T-cell (primary cell): ENCODE measurements at regions not wholly inside any gene's neighbourhood (a gene's known extent, or its start where the extent isn't known, plus 50 kb on each side); places are given as distances from the start of the nearest gene placed in this dataset.

Source experiments
- ATAC-seq, 4 experiments: fragments of 200-7000 bp in 3 of 4; fragments of 150-1000 bp in 1 of 4; cut with Tn5 transposase; replicated peaks in 1 of 4; 1 replicate in 3 of 4; 2 replicates in 1 of 4; pipeline ENCODE4 v1.10.0; 2021; ENCODE audit warnings: moderate library complexity in 3 of 4, mild to moderate bottlenecking in 2 of 4, moderate number of reproducible peaks in 1 of 4
- CTCF ChIA-PET, 2 donors: fragments of 300-600 bp; sonication (Branson Sonifier 250); formaldehyde crosslinking; loops; one replicate each; lab custom pipeline; 2022; ENCODE audit warnings: antibody characterized with exemption in 2 of 2; lab: Charles Lee
- POLR2A ChIA-PET, 2 donors: fragments of 300-600 bp; sonication (Branson Sonifier 250); formaldehyde crosslinking; loops; one replicate each; lab custom pipeline; 2022; ENCODE audit warnings: antibody characterized with exemption in 2 of 2; lab: Charles Lee
- DNase-seq, 35 experiments: peaks; one replicate each; pipeline versions ENCODE4 v3.0.0 to v3.0.0-alpha.2; 2013 to 2023
- H3K27ac ChIP-seq: one replicate; pipeline ENCODE4 v1.5.1; 2013; ENCODE audit warnings: low read length
- H3K27me3 ChIP-seq, 2 experiments: replicated peaks in 1 of 2; 1 replicate in 1 of 2; 2 replicates in 1 of 2; pipeline versions ENCODE4 v1.6.1 to v1.7.0; 2013; ENCODE audit warnings: low read length in 1 of 2, mixed read lengths in 1 of 2; ENCODE audit not compliant: control insufficient read depth in 2 of 2, insufficient read depth in 2 of 2; ENCODE audit errors: extremely low read depth in 1 of 2
- H3K36me3 ChIP-seq, 2 donors: 1 replicate in 1 of 2; 2 replicates in 1 of 2; pipeline versions ENCODE4 v1.6.1 to v1.7.0; 2013; ENCODE audit warnings: low read length in 1 of 2; ENCODE audit not compliant: control insufficient read depth in 2 of 2, insufficient read depth in 1 of 2; ENCODE audit errors: extremely low read depth in 1 of 2
- H3K4me1 ChIP-seq, 2 experiments: 1 replicate in 1 of 2; 2 replicates in 1 of 2; pipeline versions ENCODE4 v1.6.1 to v1.7.0; 2013; ENCODE audit warnings: low read length in 2 of 2, mixed read lengths in 1 of 2; ENCODE audit not compliant: insufficient read depth in 2 of 2, control insufficient read depth in 1 of 2; ENCODE audit errors: extremely low read depth in 1 of 2
- H3K4me3 ChIP-seq, 2 donors: 1 replicate in 1 of 2; 2 replicates in 1 of 2; pipeline versions ENCODE4 v1.5.1 to v1.7.0; 2013; ENCODE audit warnings: mild to moderate bottlenecking in 2 of 2, low read length in 1 of 2, moderate library complexity in 1 of 2; ENCODE audit not compliant: control insufficient read depth in 1 of 2; ENCODE audit errors: extremely low read depth in 1 of 2
- H3K9me3 ChIP-seq: 2 replicates; pipeline ENCODE4 v1.7.0; 2013
- H3K27ac Mint-ChIP-seq, 2 donors: one replicate each; pipeline ENCODE4 v1.8.0; 2020 to 2021; ENCODE audit warnings: mild to moderate bottlenecking in 2 of 2, mixed read lengths in 2 of 2
- H3K27me3 Mint-ChIP-seq, 2 donors: one replicate each; pipeline ENCODE4 v1.8.0; 2021 to 2022; ENCODE audit warnings: mixed read lengths in 2 of 2
- H3K36me3 Mint-ChIP-seq: one replicate; pipeline ENCODE4 v1.8.0; 2021; ENCODE audit warnings: mixed read lengths
- H3K4me1 Mint-ChIP-seq, 3 donors: one replicate each; pipeline ENCODE4 v1.8.0; 2020 to 2022; ENCODE audit warnings: mixed read lengths in 3 of 3, mild to moderate bottlenecking in 1 of 3
- H3K4me3 Mint-ChIP-seq, 3 donors: one replicate each; pipeline ENCODE4 v1.8.0; 2020 to 2022; ENCODE audit warnings: mild to moderate bottlenecking in 3 of 3, mixed read lengths in 3 of 3, moderate library complexity in 3 of 3
- H3K9me3 Mint-ChIP-seq, 3 donors: one replicate each; pipeline ENCODE4 v1.8.0; 2020 to 2022; ENCODE audit warnings: mixed read lengths in 3 of 3
- WGBS: methylation state at CpG from one replicate; pipeline ENCODE4 v1.1.5; 2013; ENCODE audit warnings: missing lambda C conversion rate; ENCODE audit not compliant: insufficient coverage; 5-methylcytosine and 5-hydroxymethylcytosine counted together

- Mint-ChIP-seq H3K9me3 (no peaks in the 10 kb centered on the region), H3K36me3 (no peaks in the 10 kb centered on the region), H3K4me1 (peaks cover 0 to 12% (median 4%) of the 10 kb centered on the region in 3 donors), H3K27ac (no peak overlapping the region), H3K4me3 (no peak overlapping the region), H3K27me3 (peaks cover 0 to 4% of the 10 kb centered on the region in 2 donors)
- ATAC-seq (no peak), DNase-seq (no peak)
- Histone ChIP-seq H3K36me3 (no peaks in the 10 kb centered on the region), H3K9me3 (no peaks in the 10 kb centered on the region), H3K27ac (no peak overlapping the region), H3K4me3 (no peak overlapping the region), H3K4me1 (peaks cover 0 to 5% of the 10 kb centered on the region in 2 experiments), H3K27me3 (peaks cover 0 to 4% of the 10 kb centered on the region in 2 experiments)
- CTCF ChIA-PET, result no interaction called here
- POLR2A ChIA-PET, result interaction anchor here in 1 of 2 donors (0.6 kb wide), 1 partner anchor 9 kb away, joined by 3 read pairs; no protein-coding TSS in a partner anchor
- 88% methylated on average over 1 of the region's 4 CpGs for WGBS
These were observed 84.0 kb upstream of the TLE3 start for GRCh38 chr15:70181626-70182255.

GRCh38 chr15:70180186-70180875 is 82.6 kb upstream of the TLE3 start:
- H3K4me1 Mint-ChIP-seq, result peaks cover 0 to 12% (median 4%) of the 10 kb centered on the region in 3 donors
- H3K27ac Mint-ChIP-seq, result no peak overlapping the region
- H3K36me3 Mint-ChIP-seq, result no peaks in the 10 kb centered on the region
- ChIA-PET CTCF (no interaction called here), POLR2A (no interaction called here)
- Histone ChIP-seq H3K27ac (no peak overlapping the region), H3K4me3 (no peak overlapping the region), H3K4me1 (peaks cover 0 to 5% of the 10 kb centered on the region in 2 experiments), H3K36me3 (no peaks in the 10 kb centered on the region), H3K9me3 (no peaks in the 10 kb centered on the region), H3K27me3 (peaks cover 0 to 4% of the 10 kb centered on the region in 2 experiments)
- DNase-seq (no peak), ATAC-seq (no peak)
- H3K9me3 Mint-ChIP-seq, result no peaks in the 10 kb centered on the region
- no peak overlapping the region for H3K4me3 Mint-ChIP-seq
- 50% methylated on average over 10 of the region's 15 CpGs for WGBS
- peaks cover 0 to 4% of the 10 kb centered on the region in 2 donors for H3K27me3 Mint-ChIP-seq

- ATAC-seq (no peak), DNase-seq (no peak)
- no peaks in the 10 kb centered on the region for H3K9me3 Mint-ChIP-seq
- no peak overlapping the region for H3K27ac ChIP-seq
- no peak overlapping the region for H3K27ac Mint-ChIP-seq
- H3K4me3 ChIP-seq, result no peak overlapping the region
- H3K9me3 ChIP-seq, result no peaks in the 10 kb centered on the region
- ChIA-PET POLR2A (no interaction called here), CTCF (no interaction called here)
- peaks cover 0 to 12% (median 4%) of the 10 kb centered on the region in 3 donors for H3K4me1 Mint-ChIP-seq
- no peaks in the 10 kb centered on the region for H3K36me3 ChIP-seq
- peaks cover 0 to 4% of the 10 kb centered on the region in 2 experiments for H3K27me3 ChIP-seq
- no peaks in the 10 kb centered on the region for H3K36me3 Mint-ChIP-seq
- peaks cover 0 to 4% of the 10 kb centered on the region in 2 donors for H3K27me3 Mint-ChIP-seq
- no CpG with 5 or more reads among the region's 1 CpG for WGBS
- peaks cover 0 to 5% of the 10 kb centered on the region in 2 experiments for H3K4me1 ChIP-seq
- no peak overlapping the region for H3K4me3 Mint-ChIP-seq
These were observed 81.7 kb upstream of the TLE3 start for GRCh38 chr15:70179309-70179892.

- 100% methylated on average over 1 of the region's 3 CpGs for WGBS
- Histone ChIP-seq H3K4me1 (peaks cover 0 to 5% of the 10 kb centered on the region in 2 experiments), H3K36me3 (no peaks in the 10 kb centered on the region), H3K27ac (no peak overlapping the region), H3K27me3 (peaks cover 0 to 4% of the 10 kb centered on the region in 2 experiments), H3K4me3 (no peak overlapping the region), H3K9me3 (no peaks in the 10 kb centered on the region)
- ChIA-PET CTCF (no interaction called here), POLR2A (no interaction called here)
- Mint-ChIP-seq H3K9me3 (no peaks in the 10 kb centered on the region), H3K27me3 (peaks cover 0 to 4% of the 10 kb centered on the region in 2 donors), H3K27ac (no peak overlapping the region), H3K4me1 (peaks cover 0 to 7% (median 4%) of the 10 kb centered on the region in 3 donors), H3K4me3 (no peak overlapping the region), H3K36me3 (no peaks in the 10 kb centered on the region)
- ATAC-seq (no peak), DNase-seq (no peak)
These were observed 80.8 kb upstream of the TLE3 start for GRCh38 chr15:70178335-70179084.

GRCh38 chr15:70172566-70173225 is 75.0 kb upstream of the TLE3 start:
- Histone ChIP-seq H3K9me3 (no peaks in the 10 kb centered on the region), H3K27me3 (peaks cover 0 to 2% of the 10 kb centered on the region in 2 experiments), H3K36me3 (no peaks in the 10 kb centered on the region), H3K4me3 (no peak overlapping the region), H3K27ac (no peak overlapping the region), H3K4me1 (no peaks in the 10 kb centered on the region)
- Mint-ChIP-seq H3K9me3 (no peaks in the 10 kb centered on the region), H3K4me1 (no peaks in the 10 kb centered on the region), H3K27me3 (no peaks in the 10 kb centered on the region), H3K4me3 (no peak overlapping the region), H3K27ac (no peak overlapping the region), H3K36me3 (no peaks in the 10 kb centered on the region)
- ATAC-seq, result no peak
- WGBS, result 84% methylated on average over 4 of the region's 4 CpGs
- ChIA-PET POLR2A (interaction anchor here in 1 of 2 donors (0.6 kb wide), 1 partner anchor 9 kb away, joined by 3 read pairs; no protein-coding TSS in a partner anchor), CTCF (no interaction called here)
- DNase-seq, result no peak

- H3K4me3 Mint-ChIP-seq, result no peak overlapping the region
- Histone ChIP-seq H3K27me3 (peaks cover 0 to 2% of the 10 kb centered on the region in 2 experiments), H3K36me3 (no peaks in the 10 kb centered on the region), H3K4me3 (no peak overlapping the region), H3K4me1 (no peaks in the 10 kb centered on the region), H3K27ac (no peak overlapping the region), H3K9me3 (no peaks in the 10 kb centered on the region)
- ChIA-PET CTCF (no interaction called here), POLR2A (no interaction called here)
- no peak overlapping the region for H3K27ac Mint-ChIP-seq
- no peaks in the 10 kb centered on the region for H3K36me3 Mint-ChIP-seq
- H3K9me3 Mint-ChIP-seq, result no peaks in the 10 kb centered on the region
- ATAC-seq (no peak), DNase-seq (no peak)
- H3K4me1 Mint-ChIP-seq, result no peaks in the 10 kb centered on the region
- WGBS, result 70% methylated on average over 2 of the region's 2 CpGs
- no peaks in the 10 kb centered on the region for H3K27me3 Mint-ChIP-seq
These were observed 74.4 kb upstream of the TLE3 start for GRCh38 chr15:70172124-70172523.
